ENCODE measurements at regions not wholly inside any gene's neighbourhood (a gene's known extent, or its start where the extent isn't known, plus 50 kb on each side); places are given as distances from the start of the nearest gene placed in this dataset.

DNA sequence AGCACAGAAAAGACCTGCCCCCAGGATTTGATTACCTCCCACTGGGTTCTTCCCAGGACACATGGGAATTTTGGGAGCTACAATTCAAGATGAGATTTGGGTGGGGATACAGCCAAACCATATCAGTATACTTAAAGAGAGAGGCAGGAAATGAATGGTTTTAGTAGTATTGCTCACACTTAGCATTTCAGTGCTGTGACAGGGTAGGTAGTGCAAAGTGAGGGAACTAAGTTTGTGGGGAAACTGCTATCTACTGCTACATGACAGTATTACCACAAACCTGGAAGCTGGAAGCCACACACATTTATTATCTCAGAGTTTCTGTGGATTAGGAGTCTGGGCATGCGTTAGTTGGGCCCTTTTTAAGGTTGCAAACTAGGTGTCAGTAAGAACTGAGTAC, 450.7 kb downstream of the LPIN1 start:
- peaks cover 6% of the 10 kb centered on the region for H3K27me3 Mint-ChIP-seq (ENCODE audit: insufficient read depth)
- no peak overlapping the region for H3K4me3 Mint-ChIP-seq
- no peak overlapping the region for H3K27ac Mint-ChIP-seq
- peaks cover 18% of the 10 kb centered on the region for H3K4me1 Mint-ChIP-seq (ENCODE audit: low read depth)
- H3K36me3 Mint-ChIP-seq (ENCODE audit: low read depth), result peaks cover 4% of the 10 kb centered on the region; the same call in 1 of the 2 replicates
- DNase-seq, result no peak
- TF ChIP-seq, protein P1, sequence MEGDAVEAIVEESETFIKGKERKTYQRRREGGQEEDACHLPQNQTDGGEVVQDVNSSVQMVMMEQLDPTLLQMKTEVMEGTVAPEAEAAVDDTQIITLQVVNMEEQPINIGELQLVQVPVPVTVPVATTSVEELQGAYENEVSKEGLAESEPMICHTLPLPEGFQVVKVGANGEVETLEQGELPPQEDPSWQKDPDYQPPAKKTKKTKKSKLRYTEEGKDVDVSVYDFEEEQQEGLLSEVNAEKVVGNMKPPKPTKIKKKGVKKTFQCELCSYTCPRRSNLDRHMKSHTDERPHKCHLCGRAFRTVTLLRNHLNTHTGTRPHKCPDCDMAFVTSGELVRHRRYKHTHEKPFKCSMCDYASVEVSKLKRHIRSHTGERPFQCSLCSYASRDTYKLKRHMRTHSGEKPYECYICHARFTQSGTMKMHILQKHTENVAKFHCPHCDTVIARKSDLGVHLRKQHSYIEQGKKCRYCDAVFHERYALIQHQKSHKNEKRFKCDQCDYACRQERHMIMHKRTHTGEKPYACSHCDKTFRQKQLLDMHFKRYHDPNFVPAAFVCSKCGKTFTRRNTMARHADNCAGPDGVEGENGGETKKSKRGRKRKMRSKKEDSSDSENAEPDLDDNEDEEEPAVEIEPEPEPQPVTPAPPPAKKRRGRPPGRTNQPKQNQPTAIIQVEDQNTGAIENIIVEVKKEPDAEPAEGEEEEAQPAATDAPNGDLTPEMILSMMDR (IDR thresholded peaks at IDR 0.05), result no peak
- no peaks in the 10 kb centered on the region for H3K9me3 Mint-ChIP-seq

GRCh38 chr2:12199491-12200211, 453.2 kb downstream of the LPIN1 start:
- Mint-ChIP-seq H3K4me1 (ENCODE audit: low read depth) (peaks cover 26% of the 10 kb centered on the region), H3K36me3 (ENCODE audit: low read depth) (peaks cover 4% of the 10 kb centered on the region; the same call in 1 of the 2 replicates), H3K27me3 (ENCODE audit: insufficient read depth) (peaks cover 3% of the 10 kb centered on the region), H3K9me3 (no peaks in the 10 kb centered on the region), H3K4me3 (no peak overlapping the region), H3K27ac (no peak overlapping the region)
- DNase-seq, result no peak
- TF ChIP-seq, protein P1 (IDR thresholded peaks at IDR 0.05), result no peak

DNA sequence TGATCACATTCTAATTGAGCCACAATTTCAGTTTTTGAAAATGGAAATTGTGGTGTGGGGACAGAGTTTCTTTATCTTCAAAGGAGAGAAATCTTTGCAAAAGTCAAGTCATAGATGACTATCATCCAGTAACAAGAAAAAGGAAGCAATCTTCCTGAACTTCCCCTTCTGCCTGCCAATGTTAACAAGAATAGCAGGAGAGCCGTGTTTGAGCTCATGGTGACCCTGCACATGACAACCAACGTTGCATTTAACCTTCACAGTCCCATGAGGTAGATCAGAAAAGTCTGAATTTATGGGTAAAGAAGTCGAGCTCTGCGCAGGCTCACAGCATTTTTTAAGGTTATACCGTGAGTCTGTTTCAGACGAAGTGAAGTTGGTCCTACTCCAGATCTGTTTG, 454.9 kb downstream of the LPIN1 start:
- Mint-ChIP-seq H3K36me3 (ENCODE audit: low read depth) (peaks cover 4% of the 10 kb centered on the region; the same call in 1 of the 2 replicates), H3K27me3 (ENCODE audit: insufficient read depth) (peaks cover 2% of the 10 kb centered on the region; the same call in 1 of the 2 replicates), H3K4me3 (no peak overlapping the region), H3K27ac (no peak overlapping the region), H3K9me3 (no peaks in the 10 kb centered on the region), H3K4me1 (ENCODE audit: low read depth) (peaks cover 22% of the 10 kb centered on the region)
- DNase-seq, result no peak
- TF ChIP-seq, protein P1 (IDR thresholded peaks at IDR 0.05), result no peak

DNA sequence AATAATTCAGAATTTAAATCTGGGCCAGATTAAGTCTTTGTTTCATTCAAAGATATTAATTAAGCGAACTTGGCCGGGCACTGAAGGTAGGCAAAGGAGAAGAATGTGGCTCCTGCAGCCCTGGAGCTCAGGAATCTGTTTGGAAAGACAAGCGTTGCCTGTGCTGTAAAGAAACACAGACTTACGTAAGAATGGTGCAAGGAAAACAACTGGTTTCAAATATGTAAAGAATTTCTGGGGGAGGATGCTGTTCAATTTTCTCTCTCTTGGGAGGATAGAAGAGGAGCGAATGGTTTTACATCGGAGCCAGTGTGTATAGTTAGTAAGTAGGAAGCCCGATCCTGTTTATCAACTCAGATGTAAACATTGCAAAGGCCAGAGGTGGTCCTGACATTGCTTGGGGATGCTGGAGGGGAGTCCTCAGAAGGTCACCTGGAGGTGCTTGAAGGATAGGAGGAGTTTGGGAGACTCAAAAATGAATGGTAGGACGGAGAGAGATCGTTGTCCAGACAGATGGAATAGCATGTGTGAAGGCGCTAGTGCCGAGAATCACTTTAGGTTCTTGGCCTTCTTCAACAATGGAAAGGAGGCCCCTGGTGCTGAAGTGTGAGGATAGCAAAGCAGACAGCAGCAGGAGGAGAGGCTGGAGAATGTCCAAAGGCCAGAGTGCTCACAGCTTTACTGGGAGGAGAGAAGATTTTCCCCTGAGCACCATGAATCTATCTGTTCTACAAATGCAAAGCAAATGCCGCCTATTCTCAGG, 456.1 kb downstream of the LPIN1 start:
- Mint-ChIP-seq H3K27ac (peak overlapping the region; percentile 47; the same call in 1 of the 2 replicates), H3K36me3 (ENCODE audit: low read depth) (peaks cover 4% of the 10 kb centered on the region; the same call in 1 of the 2 replicates), H3K27me3 (ENCODE audit: insufficient read depth) (peaks cover 2% of the 10 kb centered on the region; the same call in 1 of the 2 replicates), H3K4me3 (peak overlapping the region; percentile 70; the same call in 1 of the 2 replicates), H3K9me3 (no peaks in the 10 kb centered on the region), H3K4me1 (ENCODE audit: low read depth) (peaks cover 22% of the 10 kb centered on the region)
- DNase-seq, result peak; percentile 12
- TF ChIP-seq, protein P1 (IDR thresholded peaks at IDR 0.05), result no peak; the same call in 1 of the 2 replicates

GRCh38 chr2:12203528-12203927, 457.1 kb downstream of the LPIN1 start:
- Mint-ChIP-seq H3K4me3 (no peak overlapping the region), H3K36me3 (ENCODE audit: low read depth) (no peaks in the 10 kb centered on the region), H3K27ac (no peak overlapping the region), H3K4me1 (ENCODE audit: low read depth) (peaks cover 33% of the 10 kb centered on the region), H3K9me3 (no peaks in the 10 kb centered on the region), H3K27me3 (ENCODE audit: insufficient read depth) (no peaks in the 10 kb centered on the region; the same call in 1 of the 2 replicates)
- no peak for DNase-seq
- TF ChIP-seq, protein P1 (IDR thresholded peaks at IDR 0.05), result no peak

Measured in HFFc6 (cell line).